ENCODE measurements at regions not wholly inside any gene's neighbourhood (a gene's known extent, or its start where the extent isn't known, plus 50 kb on each side); places are given as distances from the start of the nearest gene placed in this dataset.
"Not testable (repeated sequence)": the region's sequence is repeated elsewhere in the genome, so short reads cannot be mapped to it uniquely, and the experiment has no call there.

- no peak for DNase-seq
- intact Hi-C loops (cut with DNase I): no loop called here
- no peaks in the 10 kb centered on the region for H3K36me3 ChIP-seq
- no peaks in the 10 kb centered on the region for H3K9me3 ChIP-seq
- no peak for ATAC-seq
- TF ChIP-seq CTCF (IDR thresholded peaks at IDR 0.05): no peak
- H3K27me3 ChIP-seq: no peaks in the 10 kb centered on the region
- H3K4me3 ChIP-seq: no peak overlapping the region
- H3K4me1 ChIP-seq: no peaks in the 10 kb centered on the region
- H3K27ac ChIP-seq: no peak overlapping the region
Measured at GRCh38 chr6:16902502-16902901, 141.2 kb upstream of the ATXN1 start.

GRCh38 chr6:16901782-16902181, 140.5 kb upstream of the ATXN1 start:
- ATAC-seq (peak; percentile 92), DNase-seq (peak; percentile 85)
- no peaks in the 10 kb centered on the region for H3K4me1 ChIP-seq
- intact Hi-C loops (cut with DNase I): no loop called here
- no peak overlapping the region for H3K27ac ChIP-seq
- TF ChIP-seq CTCF (IDR thresholded peaks at IDR 0.05): no peak
- no peaks in the 10 kb centered on the region for H3K36me3 ChIP-seq
- H3K4me3 ChIP-seq: no peak overlapping the region
- no peaks in the 10 kb centered on the region for H3K27me3 ChIP-seq
- no peaks in the 10 kb centered on the region for H3K9me3 ChIP-seq

GRCh38 chr6:16901306-16901705, 140.0 kb upstream of the ATXN1 start:
- DNase-seq (no peak), ATAC-seq (peak; percentile 38)
- H3K27ac ChIP-seq: no peak overlapping the region
- H3K4me3 ChIP-seq: no peak overlapping the region
- no peaks in the 10 kb centered on the region for H3K36me3 ChIP-seq
- no peaks in the 10 kb centered on the region for H3K27me3 ChIP-seq
- TF ChIP-seq CTCF (IDR thresholded peaks at IDR 0.05): no peak
- no peaks in the 10 kb centered on the region for H3K9me3 ChIP-seq
- intact Hi-C loops (cut with DNase I): no loop called here
- no peaks in the 10 kb centered on the region for H3K4me1 ChIP-seq

- H3K27ac ChIP-seq: no peak overlapping the region
- DNase-seq (no peak), ATAC-seq (no peak)
- H3K4me3 ChIP-seq: no peak overlapping the region
- no peak for TF ChIP-seq CTCF (IDR thresholded peaks at IDR 0.05)
- intact Hi-C loops (cut with DNase I): no loop called here
- H3K27me3 ChIP-seq: no peaks in the 10 kb centered on the region
- H3K9me3 ChIP-seq: no peaks in the 10 kb centered on the region
- H3K4me1 ChIP-seq: no peaks in the 10 kb centered on the region
- H3K36me3 ChIP-seq: no peaks in the 10 kb centered on the region
Measured at GRCh38 chr6:16898640-16899396, 137.6 kb upstream of the ATXN1 start.

- no peaks in the 10 kb centered on the region for H3K4me1 ChIP-seq
- ATAC-seq: no peak
- H3K4me3 ChIP-seq: no peak overlapping the region
- no peaks in the 10 kb centered on the region for H3K36me3 ChIP-seq
- H3K27ac ChIP-seq: no peak overlapping the region
- H3K27me3 ChIP-seq: no peaks in the 10 kb centered on the region
- intact Hi-C loops (cut with DNase I): no loop called here
- no peaks in the 10 kb centered on the region for H3K9me3 ChIP-seq
- no peak for DNase-seq
- no peak for TF ChIP-seq CTCF (IDR thresholded peaks at IDR 0.05)
Measured at GRCh38 chr6:16897669-16898068, 136.4 kb upstream of the ATXN1 start.

- no peak overlapping the region for H3K4me3 ChIP-seq
- intact Hi-C loops (cut with DNase I): no loop called here
- no peaks in the 10 kb centered on the region for H3K36me3 ChIP-seq
- ATAC-seq: no peak
- TF ChIP-seq CTCF (IDR thresholded peaks at IDR 0.05): no peak
- no peaks in the 10 kb centered on the region for H3K4me1 ChIP-seq
- no peak for DNase-seq
- no peaks in the 10 kb centered on the region for H3K9me3 ChIP-seq
- H3K27me3 ChIP-seq: no peaks in the 10 kb centered on the region
- H3K27ac ChIP-seq: no peak overlapping the region
Measured at GRCh38 chr6:16894301-16894700, 133.0 kb upstream of the ATXN1 start.

- not testable (repeated sequence) for DNase-seq
Measured at GRCh38 chr6:16891110-16891509, 129.8 kb upstream of the ATXN1 start.

More at GRCh38 chr6:16891110-16891509, 129.8 kb upstream of the ATXN1 start:
- H3K4me1 ChIP-seq; H3K27me3 ChIP-seq; H3K9me3 ChIP-seq; H3K27ac ChIP-seq; H3K36me3 ChIP-seq; ATAC-seq; H3K4me3 ChIP-seq; intact Hi-C loops (cut with DNase I): not testable (repeated sequence)
